ENCODE measurements at regions not wholly inside any gene's neighbourhood (a gene's known extent, or its start where the extent isn't known, plus 50 kb on each side); places are given as distances from the start of the nearest gene placed in this dataset.

DNA sequence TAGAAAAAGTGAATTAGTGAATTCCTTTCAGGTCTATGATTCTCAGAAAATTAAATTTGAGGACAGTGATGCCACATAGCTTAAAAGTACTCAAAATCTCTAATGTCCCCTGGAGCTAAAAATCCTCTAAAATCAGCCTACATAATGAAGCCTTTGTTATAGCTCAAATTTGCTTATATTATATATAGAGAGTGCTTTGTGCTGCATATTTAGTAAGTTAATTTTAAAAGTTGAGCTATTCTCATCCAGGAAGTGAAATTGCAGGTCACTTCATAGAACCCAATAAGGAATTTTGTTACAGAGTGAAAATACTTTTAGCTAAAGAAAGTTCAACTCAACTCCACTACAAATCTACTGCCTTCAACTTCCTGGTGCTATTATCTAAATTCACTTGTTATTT is 507.5 kb upstream of the MAP3K7 start:
- H3K27me3 ChIP-seq (ENCODE audit: control insufficient read depth in 5 of 5, insufficient read depth in 4 of 5, low read length in 5 of 5), result no peaks in the 10 kb centered on the region

DNA sequence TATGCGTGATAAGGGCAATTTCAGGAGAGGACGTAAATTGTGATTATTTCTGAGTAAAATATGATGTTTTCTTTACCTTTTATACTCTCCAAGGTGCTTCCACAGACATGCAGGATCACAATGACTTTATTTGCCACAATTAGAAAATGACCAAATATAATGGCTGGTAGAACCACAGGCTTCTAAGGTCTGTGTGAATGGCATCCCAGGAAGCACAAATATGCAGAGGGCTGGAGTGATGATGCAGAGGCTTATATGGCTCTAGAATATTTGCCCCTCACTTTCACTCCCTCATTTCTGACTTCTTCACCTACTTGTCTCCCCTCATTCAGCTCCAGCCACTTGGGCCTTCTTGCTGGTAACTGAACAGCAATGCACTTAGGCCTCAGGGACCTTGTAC is 502.1 kb upstream of the MAP3K7 start:
- no peaks in the 10 kb centered on the region for H3K9me3 ChIP-seq (ENCODE audit: control insufficient read depth in 5 of 5, low read length in 5 of 5)
- no peaks in the 10 kb centered on the region for H3K27me3 ChIP-seq (ENCODE audit: control insufficient read depth in 5 of 5, insufficient read depth in 4 of 5, low read length in 5 of 5)
- H3K4me3 ChIP-seq (ENCODE audit: low read depth in 1 of 5, low read length in 5 of 5), result no peak overlapping the region
- peaks cover 0 to 8% (median 4%) of the 10 kb centered on the region in 5 donors for H3K4me1 ChIP-seq (ENCODE audit: control insufficient read depth in 5 of 5, insufficient read depth in 5 of 5, low read length in 5 of 5)
- H3K36me3 ChIP-seq (ENCODE audit: control insufficient read depth in 5 of 5, insufficient read depth in 5 of 5, low read length in 5 of 5), result no peaks in the 10 kb centered on the region
- no peak overlapping the region for H3K27ac ChIP-seq (ENCODE audit: low read depth, low read length)
- H3K9ac ChIP-seq (ENCODE audit: low read length in 5 of 5), result no peak overlapping the region

More for the DNA sequence above, 507.5 kb upstream of the MAP3K7 start:
- H3K4me1 ChIP-seq (ENCODE audit: control insufficient read depth in 5 of 5, insufficient read depth in 5 of 5, low read length in 5 of 5), result peaks cover 0 to 9% (median 0%) of the 10 kb centered on the region in 5 donors
- H3K9me3 ChIP-seq (ENCODE audit: control insufficient read depth in 5 of 5, low read length in 5 of 5), result no peaks in the 10 kb centered on the region
- H3K4me3 ChIP-seq (ENCODE audit: low read depth in 1 of 5, low read length in 5 of 5), result no peak overlapping the region
- no peak overlapping the region for H3K9ac ChIP-seq (ENCODE audit: low read length in 5 of 5)
- no peak overlapping the region for H3K27ac ChIP-seq (ENCODE audit: low read depth, low read length)
- no peaks in the 10 kb centered on the region for H3K36me3 ChIP-seq (ENCODE audit: control insufficient read depth in 5 of 5, insufficient read depth in 5 of 5, low read length in 5 of 5)

DNA sequence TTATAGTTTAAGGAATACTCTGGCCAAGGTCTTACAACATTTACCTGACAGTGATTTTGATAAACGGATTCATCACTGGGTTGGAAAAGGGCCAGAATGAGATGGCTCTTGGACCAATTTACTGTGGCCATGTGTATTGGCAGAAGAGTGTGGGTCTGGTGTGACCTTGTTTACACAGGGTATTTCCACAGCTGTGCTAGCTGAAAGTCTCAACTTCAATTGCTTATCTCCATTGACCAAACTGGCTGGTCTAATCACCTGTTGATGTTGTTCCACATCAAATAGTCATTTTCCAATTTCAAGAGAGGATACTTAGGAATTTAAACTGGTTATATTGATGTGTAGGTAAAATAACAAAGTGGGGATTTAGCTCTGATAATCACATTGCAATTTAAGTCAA is 501.6 kb upstream of the MAP3K7 start:
- no peak overlapping the region for H3K27ac ChIP-seq (ENCODE audit: low read depth, low read length)
- peaks cover 0 to 8% (median 4%) of the 10 kb centered on the region in 5 donors for H3K4me1 ChIP-seq (ENCODE audit: control insufficient read depth in 5 of 5, insufficient read depth in 5 of 5, low read length in 5 of 5)
- no peaks in the 10 kb centered on the region for H3K27me3 ChIP-seq (ENCODE audit: control insufficient read depth in 5 of 5, insufficient read depth in 4 of 5, low read length in 5 of 5)
- no peak overlapping the region for H3K9ac ChIP-seq (ENCODE audit: low read length in 5 of 5)
- H3K4me3 ChIP-seq (ENCODE audit: low read depth in 1 of 5, low read length in 5 of 5), result no peak overlapping the region
- H3K9me3 ChIP-seq (ENCODE audit: control insufficient read depth in 5 of 5, low read length in 5 of 5), result no peaks in the 10 kb centered on the region
- no peaks in the 10 kb centered on the region for H3K36me3 ChIP-seq (ENCODE audit: control insufficient read depth in 5 of 5, insufficient read depth in 5 of 5, low read length in 5 of 5)

DNA sequence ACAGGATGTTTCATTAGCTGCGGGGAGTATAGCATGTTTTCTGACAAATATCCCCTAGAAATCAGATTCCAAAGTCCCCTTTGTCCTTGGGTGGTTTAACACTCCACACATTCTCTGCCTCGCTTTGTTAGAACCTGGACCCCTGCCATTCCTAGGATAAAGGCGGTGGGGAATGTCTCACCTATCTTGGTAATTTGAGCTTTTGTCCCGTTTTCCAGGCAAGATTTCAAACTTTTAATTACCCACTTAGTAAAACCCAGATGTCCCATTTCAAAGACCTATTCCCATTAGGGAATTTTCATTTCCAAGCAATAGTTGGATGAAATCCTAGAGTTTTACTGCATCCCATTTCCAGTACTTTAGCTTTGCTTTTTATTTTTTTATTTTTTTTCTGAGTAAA is 501.0 kb upstream of the MAP3K7 start:
- no peaks in the 10 kb centered on the region for H3K36me3 ChIP-seq (ENCODE audit: control insufficient read depth in 5 of 5, insufficient read depth in 5 of 5, low read length in 5 of 5)
- no peak overlapping the region for H3K9ac ChIP-seq (ENCODE audit: low read length in 5 of 5)
- no peak overlapping the region for H3K4me3 ChIP-seq (ENCODE audit: low read depth in 1 of 5, low read length in 5 of 5)
- no peaks in the 10 kb centered on the region for H3K9me3 ChIP-seq (ENCODE audit: control insufficient read depth in 5 of 5, low read length in 5 of 5)
- no peak overlapping the region for H3K27ac ChIP-seq (ENCODE audit: low read depth, low read length)
- peaks cover 0 to 8% (median 4%) of the 10 kb centered on the region in 5 donors for H3K4me1 ChIP-seq (ENCODE audit: control insufficient read depth in 5 of 5, insufficient read depth in 5 of 5, low read length in 5 of 5)
- no peaks in the 10 kb centered on the region for H3K27me3 ChIP-seq (ENCODE audit: control insufficient read depth in 5 of 5, insufficient read depth in 4 of 5, low read length in 5 of 5)

DNA sequence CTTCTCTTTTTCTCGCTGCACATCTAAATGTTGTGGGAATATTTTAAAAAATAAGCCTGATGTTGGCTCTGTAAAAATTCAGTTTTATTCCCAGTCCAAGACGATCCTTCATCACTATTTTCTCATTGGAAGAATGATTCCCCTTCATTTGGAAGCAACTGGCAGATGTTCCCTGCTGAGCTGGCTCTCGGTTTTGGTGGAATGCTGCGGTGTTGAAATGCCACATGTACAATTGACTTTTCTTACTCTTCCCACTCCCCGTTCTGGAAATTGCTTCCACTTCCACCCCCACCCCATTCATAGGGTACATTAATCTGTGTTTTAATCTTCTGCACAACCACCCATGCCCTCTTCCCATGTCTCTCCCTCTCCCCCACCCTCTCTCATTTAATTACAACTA is 496.3 kb upstream of the MAP3K7 start:
- Histone ChIP-seq H3K9me3 (ENCODE audit: control insufficient read depth in 5 of 5, low read length in 5 of 5) (no peaks in the 10 kb centered on the region), H3K9ac (ENCODE audit: low read length in 5 of 5) (no peak overlapping the region)

DNA sequence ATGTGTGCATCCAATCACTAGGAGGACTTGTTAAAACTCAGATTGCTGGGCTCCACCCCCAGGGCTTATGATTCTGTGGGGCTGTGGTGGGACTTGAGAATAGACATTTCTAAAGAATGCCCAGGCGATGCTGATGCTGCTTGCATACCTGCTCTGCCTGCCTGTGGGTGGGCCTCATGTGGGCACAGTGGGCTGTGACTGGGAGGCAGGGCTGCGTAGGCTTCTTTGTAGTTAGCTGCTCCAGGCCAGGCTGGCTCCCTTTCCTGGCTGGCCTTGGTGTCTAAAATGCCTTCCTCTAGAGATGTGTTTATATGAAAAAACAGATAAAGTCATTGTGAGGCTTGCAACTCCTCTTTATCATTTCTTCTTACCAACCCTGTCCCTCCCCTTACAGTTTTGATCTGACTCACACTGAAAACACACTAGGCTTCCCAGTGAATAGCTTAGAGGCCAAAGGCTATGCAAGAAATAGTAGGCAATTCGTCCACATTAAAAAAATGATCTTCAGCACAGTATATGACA is 495.5 kb upstream of the MAP3K7 start:
- H3K9ac ChIP-seq (ENCODE audit: low read length in 5 of 5), result no peak overlapping the region
- no peaks in the 10 kb centered on the region for H3K9me3 ChIP-seq (ENCODE audit: control insufficient read depth in 5 of 5, low read length in 5 of 5)
- H3K4me1 ChIP-seq (ENCODE audit: control insufficient read depth in 5 of 5, insufficient read depth in 5 of 5, low read length in 5 of 5), result peaks cover 0 to 4% (median 0%) of the 10 kb centered on the region in 5 donors
- no peak overlapping the region for H3K27ac ChIP-seq (ENCODE audit: low read depth, low read length)
- no peaks in the 10 kb centered on the region for H3K36me3 ChIP-seq (ENCODE audit: control insufficient read depth in 5 of 5, insufficient read depth in 5 of 5, low read length in 5 of 5)
- H3K4me3 ChIP-seq (ENCODE audit: low read depth in 1 of 5, low read length in 5 of 5), result no peak overlapping the region
- H3K27me3 ChIP-seq (ENCODE audit: control insufficient read depth in 5 of 5, insufficient read depth in 4 of 5, low read length in 5 of 5), result no peaks in the 10 kb centered on the region

More for the DNA sequence above, 496.3 kb upstream of the MAP3K7 start:
- H3K27me3 ChIP-seq (ENCODE audit: control insufficient read depth in 5 of 5, insufficient read depth in 4 of 5, low read length in 5 of 5), result no peaks in the 10 kb centered on the region
- no peak overlapping the region for H3K4me3 ChIP-seq (ENCODE audit: low read depth in 1 of 5, low read length in 5 of 5)
- no peaks in the 10 kb centered on the region for H3K36me3 ChIP-seq (ENCODE audit: control insufficient read depth in 5 of 5, insufficient read depth in 5 of 5, low read length in 5 of 5)
- H3K4me1 ChIP-seq (ENCODE audit: control insufficient read depth in 5 of 5, insufficient read depth in 5 of 5, low read length in 5 of 5), result peaks cover 0 to 5% (median under 1%) of the 10 kb centered on the region in 5 donors
- H3K27ac ChIP-seq (ENCODE audit: low read depth, low read length), result no peak overlapping the region

DNA sequence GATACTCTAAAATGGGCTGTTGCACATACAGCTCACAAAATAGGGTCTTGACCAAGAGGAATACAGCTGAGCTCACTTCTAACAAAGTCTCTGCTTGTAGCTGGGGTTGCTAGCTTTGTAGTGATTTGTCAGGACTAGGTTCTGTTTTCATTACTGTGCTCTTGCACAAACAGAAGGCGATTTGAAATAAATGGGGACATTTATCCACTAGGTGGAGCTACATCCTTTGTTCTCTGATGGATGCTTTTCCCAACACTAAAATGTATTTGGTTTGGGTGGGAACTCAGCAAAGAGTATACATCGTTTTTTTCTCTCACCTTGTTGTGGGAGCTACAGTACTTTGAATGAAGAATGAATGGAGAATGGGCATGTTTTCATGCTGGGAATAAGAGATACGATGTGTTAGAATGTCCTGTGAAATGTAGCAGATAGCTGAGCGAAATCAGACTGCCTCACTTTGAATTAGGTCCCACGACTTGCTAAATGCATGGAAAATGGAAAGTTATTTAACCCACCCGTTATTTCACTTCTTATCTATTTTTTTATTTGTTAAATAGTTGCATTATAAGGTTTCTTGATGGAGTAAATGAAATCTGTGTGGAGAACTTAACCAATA is 494.7 kb upstream of the MAP3K7 start:
- no peaks in the 10 kb centered on the region for H3K36me3 ChIP-seq (ENCODE audit: control insufficient read depth in 5 of 5, insufficient read depth in 5 of 5, low read length in 5 of 5)
- no peak overlapping the region for H3K4me3 ChIP-seq (ENCODE audit: low read depth in 1 of 5, low read length in 5 of 5)
- no peaks in the 10 kb centered on the region for H3K27me3 ChIP-seq (ENCODE audit: control insufficient read depth in 5 of 5, insufficient read depth in 4 of 5, low read length in 5 of 5)
- H3K9me3 ChIP-seq (ENCODE audit: control insufficient read depth in 5 of 5, low read length in 5 of 5), result no peaks in the 10 kb centered on the region
- no peak overlapping the region for H3K27ac ChIP-seq (ENCODE audit: low read depth, low read length)
- no peak overlapping the region for H3K9ac ChIP-seq (ENCODE audit: low read length in 5 of 5)
- peaks cover 0 to 4% (median 0%) of the 10 kb centered on the region in 5 donors for H3K4me1 ChIP-seq (ENCODE audit: control insufficient read depth in 5 of 5, insufficient read depth in 5 of 5, low read length in 5 of 5)

DNA sequence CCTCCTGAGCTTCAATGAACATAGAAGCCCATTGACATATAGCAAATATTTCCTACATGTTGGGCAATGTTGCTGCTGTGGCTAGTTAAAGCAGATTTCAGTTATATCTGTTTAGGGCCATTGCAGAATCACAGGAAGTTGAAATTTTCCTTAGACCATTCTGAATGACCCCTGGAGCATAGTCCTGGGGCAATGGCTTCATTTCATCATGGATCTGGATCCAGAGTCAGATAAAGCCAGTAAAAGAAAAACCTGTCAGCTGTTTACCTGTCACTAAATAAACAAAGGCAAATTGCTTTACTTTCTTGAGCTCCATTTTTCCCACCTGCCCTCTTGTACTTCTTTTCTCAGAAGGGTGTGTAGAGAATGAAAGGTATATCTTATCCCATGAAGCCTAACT is 494.0 kb upstream of the MAP3K7 start:
- no peak overlapping the region for H3K27ac ChIP-seq (ENCODE audit: low read depth, low read length)
- no peak overlapping the region for H3K9ac ChIP-seq (ENCODE audit: low read length in 5 of 5)

DNA sequence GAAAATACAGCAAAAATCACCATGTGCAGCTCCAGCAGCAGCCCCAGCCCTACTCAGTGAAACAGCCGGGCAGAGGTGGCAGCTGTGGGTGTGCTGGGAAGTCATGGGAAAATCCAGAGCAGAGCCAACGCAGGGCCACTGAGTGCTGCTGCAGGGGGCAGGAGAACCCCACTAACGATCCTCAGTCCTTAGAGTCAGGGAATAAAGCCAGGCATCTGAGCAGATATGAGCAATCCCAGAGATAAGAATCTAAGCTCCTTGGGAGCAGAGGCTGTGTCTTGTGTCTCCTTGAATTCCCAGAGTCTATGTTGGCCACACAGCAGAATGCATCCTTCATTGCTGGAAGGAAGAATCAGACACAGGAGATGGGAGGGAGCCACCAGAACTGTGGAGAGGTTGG is 493.1 kb upstream of the MAP3K7 start:
- Histone ChIP-seq H3K4me1 (ENCODE audit: control insufficient read depth in 5 of 5, insufficient read depth in 5 of 5, low read length in 5 of 5) (peaks cover 0 to 4% (median 0%) of the 10 kb centered on the region in 5 donors), H3K36me3 (ENCODE audit: control insufficient read depth in 5 of 5, insufficient read depth in 5 of 5, low read length in 5 of 5) (no peaks in the 10 kb centered on the region), H3K9me3 (ENCODE audit: control insufficient read depth in 5 of 5, low read length in 5 of 5) (no peaks in the 10 kb centered on the region), H3K4me3 (ENCODE audit: low read depth in 1 of 5, low read length in 5 of 5) (no peak overlapping the region), H3K9ac (ENCODE audit: low read length in 5 of 5) (no peak overlapping the region), H3K27me3 (ENCODE audit: control insufficient read depth in 5 of 5, insufficient read depth in 4 of 5, low read length in 5 of 5) (no peaks in the 10 kb centered on the region), H3K27ac (ENCODE audit: low read depth, low read length) (no peak overlapping the region)

More for the DNA sequence above, 494.0 kb upstream of the MAP3K7 start:
- Histone ChIP-seq H3K4me3 (ENCODE audit: low read depth in 1 of 5, low read length in 5 of 5) (no peak overlapping the region), H3K36me3 (ENCODE audit: control insufficient read depth in 5 of 5, insufficient read depth in 5 of 5, low read length in 5 of 5) (no peaks in the 10 kb centered on the region), H3K4me1 (ENCODE audit: control insufficient read depth in 5 of 5, insufficient read depth in 5 of 5, low read length in 5 of 5) (peaks cover 0 to 4% (median 0%) of the 10 kb centered on the region in 5 donors), H3K27me3 (ENCODE audit: control insufficient read depth in 5 of 5, insufficient read depth in 4 of 5, low read length in 5 of 5) (no peaks in the 10 kb centered on the region), H3K9me3 (ENCODE audit: control insufficient read depth in 5 of 5, low read length in 5 of 5) (no peaks in the 10 kb centered on the region)

DNA sequence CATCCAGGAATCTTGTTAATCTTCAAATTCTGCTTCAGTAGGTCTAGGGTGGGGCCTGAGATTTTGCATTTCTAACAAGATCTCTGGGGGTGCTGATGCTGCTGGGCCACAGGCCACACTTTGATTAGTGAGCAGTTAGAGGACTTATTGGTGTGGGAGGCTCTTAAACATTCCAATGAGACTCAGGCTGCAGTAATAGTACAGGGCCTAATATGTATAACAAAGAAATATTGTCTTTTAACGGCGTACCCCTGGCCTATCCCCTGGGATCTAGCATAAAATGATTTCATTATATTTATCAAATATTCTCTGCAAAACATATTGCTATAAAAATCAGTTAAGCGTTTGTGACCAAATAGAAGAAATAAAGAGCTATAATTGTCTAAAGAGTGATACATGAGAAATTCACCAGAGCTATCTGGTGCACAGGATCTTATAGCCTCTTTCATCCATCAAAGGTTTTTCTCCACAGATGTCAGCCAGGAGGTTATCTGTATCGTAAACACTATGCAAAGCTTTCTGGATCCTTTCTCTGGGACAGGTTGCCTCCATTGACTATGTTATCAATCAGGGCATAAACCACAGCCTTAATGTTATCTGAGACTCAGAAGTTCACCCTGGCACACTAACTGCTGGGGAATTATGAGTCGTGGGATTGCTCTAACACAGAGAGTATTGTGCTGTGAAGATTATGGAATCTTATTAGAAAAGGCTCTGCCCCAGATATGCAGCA is 488.5 kb upstream of the MAP3K7 start:
- H3K27ac ChIP-seq (ENCODE audit: low read depth, low read length), result no peak overlapping the region
- no peak overlapping the region for H3K4me3 ChIP-seq (ENCODE audit: low read depth in 1 of 5, low read length in 5 of 5)
- no peaks in the 10 kb centered on the region for H3K9me3 ChIP-seq (ENCODE audit: control insufficient read depth in 5 of 5, low read length in 5 of 5)
- H3K9ac ChIP-seq (ENCODE audit: low read length in 5 of 5), result no peak overlapping the region
- no peaks in the 10 kb centered on the region for H3K4me1 ChIP-seq (ENCODE audit: control insufficient read depth in 5 of 5, insufficient read depth in 5 of 5, low read length in 5 of 5)
- H3K27me3 ChIP-seq (ENCODE audit: control insufficient read depth in 5 of 5, insufficient read depth in 4 of 5, low read length in 5 of 5), result no peaks in the 10 kb centered on the region
- H3K36me3 ChIP-seq (ENCODE audit: control insufficient read depth in 5 of 5, insufficient read depth in 5 of 5, low read length in 5 of 5), result no peaks in the 10 kb centered on the region

Measured in subcutaneous abdominal adipose tissue (tissue), 5 donors.